Lower leg skin (tissue), 4 donors: ENCODE measurements at regions not wholly inside any gene's neighbourhood (a gene's known extent, or its start where the extent isn't known, plus 50 kb on each side); places are given as distances from the start of the nearest gene placed in this dataset.

ENCODE experiments used
- DNase-seq, 2 donors: peaks; one replicate each; pipeline ENCODE4 v3.0.0-alpha.2; 2019; ENCODE audit warnings: low spot score in 2 of 2
- H3K4me3 ChIP-seq: fragments of 200-600 bp; sonication (generic); 2 replicates; pipeline ENCODE4 v1.5.1; 2017; ENCODE audit warnings: mild to moderate bottlenecking, low read depth; ENCODE audit not compliant: poor library complexity, severe bottlenecking
- CTCF ChIP-seq, 3 donors: fragments of 450-650 bp; IDR thresholded peaks; one replicate each; pipeline ENCODE4 v1.5.1; 2016; ENCODE audit warnings: antibody characterized with exemption in 3 of 3, mild to moderate bottlenecking in 3 of 3, moderate library complexity in 2 of 3
- POLR2A ChIP-seq, 2 donors: fragments of 450-650 bp; IDR thresholded peaks; one replicate each; pipeline ENCODE4 v1.6.1; 2016 to 2017; ENCODE audit warnings: antibody characterized with exemption in 2 of 2, mild to moderate bottlenecking in 1 of 2, moderate library complexity in 1 of 2
- WGBS, 2 donors: methylation state at CpG; one replicate each; pipeline ENCODE4 v1.1.5; 2018; 5-methylcytosine and 5-hydroxymethylcytosine counted together
- intact Hi-C: fragments of 100-400 bp; cut with DNase I; formaldehyde crosslinking; loops from one replicate; pipeline ENCODE4 v1.15.0; 2023; ENCODE audit warnings: low total_unique reads

DNA sequence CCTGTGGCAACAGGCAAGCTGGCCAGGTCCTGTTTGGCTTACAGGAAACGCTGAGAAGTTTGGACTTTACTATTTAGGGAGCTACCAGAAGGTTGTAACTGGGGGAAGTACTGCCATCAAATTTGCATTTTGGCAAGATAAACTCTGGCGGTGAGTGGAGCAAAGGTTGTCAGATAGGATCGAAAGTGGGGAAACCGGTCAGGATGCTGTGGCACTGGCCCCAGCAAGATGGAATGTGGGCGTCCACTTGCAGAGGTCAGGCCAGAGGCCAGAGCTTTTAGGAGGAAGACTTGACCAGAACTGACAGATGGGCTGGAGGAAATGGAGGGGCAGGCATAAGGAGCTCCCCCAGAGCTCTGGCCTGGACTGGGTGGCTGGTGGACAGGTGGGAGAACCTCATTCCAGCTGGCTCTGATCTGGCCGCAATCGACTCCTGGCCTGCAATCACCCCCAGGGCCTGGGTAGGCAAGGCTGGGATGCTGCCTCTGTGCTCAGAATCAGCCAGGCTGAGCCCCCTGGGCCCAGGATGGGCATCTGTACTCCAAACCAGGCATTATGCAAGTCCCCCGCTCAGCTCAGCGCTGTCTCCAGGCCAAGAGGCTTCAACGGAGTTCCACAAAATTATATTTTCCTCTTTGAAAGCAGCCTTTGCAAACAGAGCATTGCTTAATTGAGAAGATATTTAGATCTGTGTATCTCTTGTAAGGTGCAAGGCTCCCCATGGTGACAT lies 178.3 kb upstream of the NECTIN1 start:
- TF ChIP-seq CTCF (IDR thresholded peaks at IDR 0.05) = no peak
- TF ChIP-seq POLR2A (IDR thresholded peaks at IDR 0.05) = no peak
- intact Hi-C loops = no loop called here
- 46 to 51% methylated on average over 10 of the region's 10 CpGs for WGBS, 2 donors
- no peak for DNase-seq
- H3K4me3 ChIP-seq = no peak overlapping the region

DNA sequence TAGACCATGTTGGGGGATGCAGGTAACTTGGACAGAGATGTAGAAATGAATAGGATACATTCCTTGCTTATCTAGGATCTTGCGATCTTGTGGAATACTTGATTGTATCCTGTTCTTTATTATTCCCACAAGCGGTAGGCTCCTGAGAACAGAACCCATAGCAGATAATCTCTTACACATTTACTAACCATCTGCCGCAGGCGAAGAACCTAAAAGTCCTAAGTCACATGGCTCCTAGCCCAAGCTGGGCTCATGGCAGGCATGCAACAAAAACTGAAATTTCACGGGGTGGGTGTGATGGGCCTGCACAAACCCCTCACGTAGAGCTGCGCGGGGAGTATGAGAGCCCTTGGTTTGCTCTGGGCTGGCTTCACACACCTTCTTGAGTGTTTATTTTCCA lies 177.4 kb upstream of the NECTIN1 start:
- WGBS, 2 donors = 91 to 95% methylated on average over 8 of the region's 8 CpGs
- TF ChIP-seq POLR2A (IDR thresholded peaks at IDR 0.05) (no peak), CTCF (IDR thresholded peaks at IDR 0.05) (no peak)
- H3K4me3 ChIP-seq = no peak overlapping the region
- DNase-seq = no peak
- intact Hi-C loops = no loop called here

- no peak overlapping the region for H3K4me3 ChIP-seq
- WGBS, 2 donors = 92% methylated on average over 4 of the region's 4 CpGs
- DNase-seq = no peak
- intact Hi-C loops = no loop called here
- TF ChIP-seq CTCF (IDR thresholded peaks at IDR 0.05) (no peak), POLR2A (IDR thresholded peaks at IDR 0.05) (no peak)
Measured at GRCh38 chr11:119905162-119905561, 176.2 kb upstream of the NECTIN1 start.

- no peak for DNase-seq
- WGBS, 2 donors = 88 to 90% methylated on average over 4 of the region's 4 CpGs
- intact Hi-C loops = no loop called here
- no peak for TF ChIP-seq CTCF (IDR thresholded peaks at IDR 0.05)
- no peak for TF ChIP-seq POLR2A (IDR thresholded peaks at IDR 0.05)
- no peak overlapping the region for H3K4me3 ChIP-seq
Measured at GRCh38 chr11:119904531-119905035, 175.6 kb upstream of the NECTIN1 start.

GRCh38 chr11:119903821-119904220 lies 174.8 kb upstream of the NECTIN1 start:
- H3K4me3 ChIP-seq = no peak overlapping the region
- intact Hi-C loops = no loop called here
- WGBS, 2 donors = 88 to 90% methylated on average over 8 of the region's 8 CpGs
- no peak for TF ChIP-seq CTCF (IDR thresholded peaks at IDR 0.05)
- TF ChIP-seq POLR2A (IDR thresholded peaks at IDR 0.05) = no peak
- no peak for DNase-seq

GRCh38 chr11:119903389-119903788 lies 174.4 kb upstream of the NECTIN1 start:
- no peak overlapping the region for H3K4me3 ChIP-seq
- DNase-seq = no peak
- intact Hi-C loops = no loop called here
- no peak for TF ChIP-seq CTCF (IDR thresholded peaks at IDR 0.05)
- TF ChIP-seq POLR2A (IDR thresholded peaks at IDR 0.05) = no peak
- 65 to 73% methylated on average over 5 of the region's 5 CpGs for WGBS, 2 donors
